ENCODE measurements at regions not wholly inside any gene's neighbourhood (a gene's known extent, or its start where the extent isn't known, plus 50 kb on each side); places are given as distances from the start of the nearest gene placed in this dataset.

DNA sequence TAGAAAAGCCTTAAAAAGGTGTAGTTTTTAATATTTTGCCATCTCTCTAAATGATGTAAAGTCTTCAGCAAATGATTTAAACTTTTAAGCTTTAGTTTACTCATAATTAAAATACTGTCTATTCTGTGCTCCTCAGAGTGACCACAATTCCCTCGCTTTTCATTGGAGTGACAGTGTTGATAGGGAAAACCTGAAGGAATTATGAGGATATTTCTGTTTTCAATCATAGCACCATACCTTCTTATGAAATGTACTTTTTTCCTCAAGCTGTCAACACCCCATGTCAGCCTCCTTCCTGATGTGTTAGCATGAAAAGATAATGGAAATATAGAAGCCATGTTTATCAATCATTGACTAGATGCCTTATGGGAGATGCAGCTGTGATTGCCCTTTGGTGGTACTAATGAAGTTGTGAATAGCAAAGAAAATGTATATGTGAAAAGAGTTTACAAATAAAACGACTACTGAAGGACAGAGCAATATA lies 145.4 kb upstream of the EYS start:
- no peak for DNase-seq (ENCODE audit: low read depth)

DNA sequence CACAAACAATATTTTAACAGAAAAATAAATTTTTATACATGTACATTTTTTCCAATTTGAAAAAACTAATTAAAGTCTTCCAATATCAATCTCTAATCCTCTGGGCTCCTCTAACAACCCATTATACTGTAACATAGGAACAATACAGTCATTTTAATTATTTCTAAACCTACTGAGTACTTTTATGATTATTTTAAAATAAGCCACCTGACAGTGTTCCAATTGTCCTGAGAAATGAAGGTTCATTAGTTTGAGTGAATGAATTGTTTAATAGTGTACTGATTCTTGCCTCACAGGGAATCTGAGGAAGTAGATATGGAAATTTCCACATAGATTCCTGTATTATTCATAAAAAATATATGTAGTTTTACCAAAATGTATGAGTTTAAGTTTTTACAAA lies 123.1 kb upstream of the EYS start:
- TF ChIP-seq, protein P1, sequence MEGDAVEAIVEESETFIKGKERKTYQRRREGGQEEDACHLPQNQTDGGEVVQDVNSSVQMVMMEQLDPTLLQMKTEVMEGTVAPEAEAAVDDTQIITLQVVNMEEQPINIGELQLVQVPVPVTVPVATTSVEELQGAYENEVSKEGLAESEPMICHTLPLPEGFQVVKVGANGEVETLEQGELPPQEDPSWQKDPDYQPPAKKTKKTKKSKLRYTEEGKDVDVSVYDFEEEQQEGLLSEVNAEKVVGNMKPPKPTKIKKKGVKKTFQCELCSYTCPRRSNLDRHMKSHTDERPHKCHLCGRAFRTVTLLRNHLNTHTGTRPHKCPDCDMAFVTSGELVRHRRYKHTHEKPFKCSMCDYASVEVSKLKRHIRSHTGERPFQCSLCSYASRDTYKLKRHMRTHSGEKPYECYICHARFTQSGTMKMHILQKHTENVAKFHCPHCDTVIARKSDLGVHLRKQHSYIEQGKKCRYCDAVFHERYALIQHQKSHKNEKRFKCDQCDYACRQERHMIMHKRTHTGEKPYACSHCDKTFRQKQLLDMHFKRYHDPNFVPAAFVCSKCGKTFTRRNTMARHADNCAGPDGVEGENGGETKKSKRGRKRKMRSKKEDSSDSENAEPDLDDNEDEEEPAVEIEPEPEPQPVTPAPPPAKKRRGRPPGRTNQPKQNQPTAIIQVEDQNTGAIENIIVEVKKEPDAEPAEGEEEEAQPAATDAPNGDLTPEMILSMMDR (IDR thresholded peaks at IDR 0.05; ENCODE audit: low read length, missing control alignments) = no peak
- no peak for DNase-seq (ENCODE audit: low read depth)
- no peak overlapping the region for H3K4me3 ChIP-seq (replicated peaks; ENCODE audit: low read depth, low read length)

More for the DNA sequence above, 145.4 kb upstream of the EYS start:
- TF ChIP-seq, protein P1 (IDR thresholded peaks at IDR 0.05; ENCODE audit: low read length, missing control alignments) = no peak
- H3K4me3 ChIP-seq (replicated peaks; ENCODE audit: low read depth, low read length) = no peak overlapping the region

DNA sequence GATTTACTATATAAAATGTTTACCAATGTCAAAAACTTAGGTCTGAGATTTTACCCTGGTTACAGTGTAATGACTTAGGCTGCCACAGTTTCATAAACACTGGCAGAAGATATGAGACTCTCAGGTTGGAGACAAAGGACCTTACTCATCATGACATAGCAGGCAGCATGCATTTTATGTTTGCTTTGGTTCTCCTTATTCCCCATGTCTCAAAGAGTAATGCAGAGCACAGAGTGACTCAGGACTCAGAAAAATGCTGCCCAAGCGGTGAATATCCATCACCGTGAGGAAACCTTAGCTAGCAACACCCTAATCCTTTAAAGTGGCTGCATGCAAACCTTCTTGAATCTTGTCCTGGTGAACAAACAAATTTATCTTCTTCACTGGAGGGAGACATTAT lies 112.1 kb upstream of the EYS start:
- H3K4me3 ChIP-seq (replicated peaks; ENCODE audit: low read depth, low read length) = no peak overlapping the region
- DNase-seq (ENCODE audit: low read depth) = no peak
- TF ChIP-seq, protein P1 (IDR thresholded peaks at IDR 0.05; ENCODE audit: low read length, missing control alignments) = no peak

GRCh38 chr6:65818576-65818975 lies 111.5 kb upstream of the EYS start:
- TF ChIP-seq, protein P1 (IDR thresholded peaks at IDR 0.05; ENCODE audit: low read length, missing control alignments) = no peak
- no peak for DNase-seq (ENCODE audit: low read depth)
- H3K4me3 ChIP-seq (replicated peaks; ENCODE audit: low read depth, low read length) = no peak overlapping the region

DNA sequence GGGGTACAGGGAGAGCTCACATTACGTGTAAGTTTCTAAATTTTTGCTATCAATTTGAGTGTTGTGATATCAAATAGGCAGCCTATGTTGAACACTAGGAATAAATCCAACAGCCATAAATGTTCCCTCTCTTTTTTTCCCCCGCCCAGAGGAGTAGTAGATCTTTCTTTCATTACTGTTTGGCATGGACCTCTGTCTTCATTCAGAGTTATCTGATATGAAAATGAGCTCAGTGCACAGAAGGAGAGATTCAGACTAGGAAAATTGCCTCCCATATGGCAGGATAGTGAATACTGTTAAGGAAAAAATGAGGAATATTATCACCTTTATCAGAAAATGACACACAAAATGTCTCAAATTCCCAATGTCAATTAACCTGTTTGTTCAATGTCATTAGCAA lies 110.0 kb upstream of the EYS start:
- H3K4me3 ChIP-seq (replicated peaks; ENCODE audit: low read depth, low read length) = no peak overlapping the region
- TF ChIP-seq, protein P1 (IDR thresholded peaks at IDR 0.05; ENCODE audit: low read length, missing control alignments) = no peak
- DNase-seq (ENCODE audit: low read depth) = no peak

GRCh38 chr6:65814071-65814470 lies 107.0 kb upstream of the EYS start:
- H3K4me3 ChIP-seq (replicated peaks; ENCODE audit: low read depth, low read length) = no peak overlapping the region
- DNase-seq (ENCODE audit: low read depth) = no peak
- TF ChIP-seq, protein P1 (IDR thresholded peaks at IDR 0.05; ENCODE audit: low read length, missing control alignments) = no peak

- DNase-seq (ENCODE audit: low read depth) = no peak
- TF ChIP-seq, protein P1 (IDR thresholded peaks at IDR 0.05; ENCODE audit: low read length, missing control alignments) = no peak
- no peak overlapping the region for H3K4me3 ChIP-seq (replicated peaks; ENCODE audit: low read depth, low read length)
Observed at GRCh38 chr6:65803186-65803585, 96.2 kb upstream of the EYS start.

All from fibroblast of pulmonary artery (primary cell).